Fibroblast of skin of abdomen (primary cell): ENCODE measurements at regions not wholly inside any gene's neighbourhood (a gene's known extent, or its start where the extent isn't known, plus 50 kb on each side); places are given as distances from the start of the nearest gene placed in this dataset.

Experiments used
- DNase-seq: peaks from one replicate; pipeline ENCODE4 v3.0.0-alpha.2; 2013

GRCh38 chr13:85742355-85742754 lies 56.9 kb downstream of the SLITRK6 start:
- DNase-seq, result no peak

- no peak for DNase-seq
Measured at GRCh38 chr13:85741017-85741416, 58.2 kb downstream of the SLITRK6 start.

- peak; percentile 58 for DNase-seq
Measured at GRCh38 chr13:85738696-85739320, 60.4 kb downstream of the SLITRK6 start.

- no peak for DNase-seq
Measured at GRCh38 chr13:85737952-85738351, 61.3 kb downstream of the SLITRK6 start.

GRCh38 chr13:85729296-85729695 lies 69.9 kb downstream of the SLITRK6 start:
- peak; percentile 51 for DNase-seq

- DNase-seq, result peak; percentile 14
Measured at GRCh38 chr13:85728811-85729210, 70.4 kb downstream of the SLITRK6 start.

- no peak for DNase-seq
Measured at GRCh38 chr13:85725433-85725832, 73.8 kb downstream of the SLITRK6 start.

- no peak for DNase-seq
Measured at GRCh38 chr13:85724546-85725432, 74.4 kb downstream of the SLITRK6 start.

- no peak for DNase-seq
Measured at GRCh38 chr13:85719749-85720148, 79.5 kb downstream of the SLITRK6 start.

- DNase-seq, result no peak
Measured at GRCh38 chr13:85717921-85718320, 81.3 kb downstream of the SLITRK6 start.

- no peak for DNase-seq
Measured at GRCh38 chr13:85710545-85710944, 88.7 kb downstream of the SLITRK6 start.

GRCh38 chr13:85709721-85710120 lies 89.5 kb downstream of the SLITRK6 start:
- DNase-seq, result no peak

GRCh38 chr13:85709072-85709471 lies 90.1 kb downstream of the SLITRK6 start:
- peak; percentile 23 for DNase-seq

GRCh38 chr13:85700906-85701305 lies 98.3 kb downstream of the SLITRK6 start:
- DNase-seq, result no peak

GRCh38 chr13:85698256-85698655 lies 101.0 kb downstream of the SLITRK6 start:
- DNase-seq, result no peak

GRCh38 chr13:85694992-85695391 lies 104.2 kb downstream of the SLITRK6 start:
- no peak for DNase-seq

GRCh38 chr13:85693889-85694511 lies 105.2 kb downstream of the SLITRK6 start:
- DNase-seq, result peak; percentile 12

- no peak for DNase-seq
Measured at GRCh38 chr13:85690368-85690767, 108.9 kb downstream of the SLITRK6 start.

- no peak for DNase-seq
Measured at GRCh38 chr13:85685436-85685835, 113.8 kb downstream of the SLITRK6 start.

- no peak for DNase-seq
Measured at GRCh38 chr13:85675151-85675907, 123.9 kb downstream of the SLITRK6 start.

GRCh38 chr13:85671336-85671735 lies 127.9 kb downstream of the SLITRK6 start:
- DNase-seq, result no peak

GRCh38 chr13:85666356-85666755 lies 132.9 kb downstream of the SLITRK6 start:
- no peak for DNase-seq

GRCh38 chr13:85665286-85665685 lies 133.9 kb downstream of the SLITRK6 start:
- DNase-seq, result peak; percentile 52
